Activated CD8-positive, alpha-beta T cell treated with anti-CD3 and anti-CD28 coated beads for 36 hours (primary cell): ENCODE measurements at regions not wholly inside any gene's neighbourhood (a gene's known extent, or its start where the extent isn't known, plus 50 kb on each side); places are given as distances from the start of the nearest gene placed in this dataset.

Experiments used
- ATAC-seq: fragments of 200-7000 bp; cut with Tn5 transposase; one replicate; pipeline ENCODE4 v1.10.0; 2021; ENCODE audit warnings: mild to moderate bottlenecking, moderate library complexity
- CTCF ChIA-PET: fragments of 350-600 bp; sonication (Branson Sonifier 250); formaldehyde crosslinking; loops from one replicate; lab custom pipeline; 2021; ENCODE audit warnings: antibody characterized with exemption; lab: Charles Lee
- POLR2A ChIA-PET: fragments of 350-600 bp; sonication (Branson Sonifier 250); formaldehyde crosslinking; loops from one replicate; lab custom pipeline; 2021; ENCODE audit warnings: antibody characterized with exemption; lab: Charles Lee
- DNase-seq: peaks from one replicate; pipeline ENCODE4 v3.0.0-alpha.2; 2020
- H3K27ac Mint-ChIP-seq: one replicate; pipeline ENCODE4 v1.8.0; 2021; ENCODE audit warnings: mild to moderate bottlenecking, mixed read lengths
- H3K27me3 Mint-ChIP-seq: one replicate; pipeline ENCODE4 v1.8.0; 2021; ENCODE audit warnings: mixed read lengths
- H3K36me3 Mint-ChIP-seq: one replicate; pipeline ENCODE4 v1.8.0; 2021; ENCODE audit warnings: low read depth, mixed read lengths
- H3K4me1 Mint-ChIP-seq: one replicate; pipeline ENCODE4 v1.8.0; 2021; ENCODE audit warnings: low read depth, mixed read lengths
- H3K4me3 Mint-ChIP-seq: one replicate; pipeline ENCODE4 v1.8.0; 2021; ENCODE audit warnings: mild to moderate bottlenecking, moderate library complexity, mixed read lengths
- H3K9me3 Mint-ChIP-seq: one replicate; pipeline ENCODE4 v1.8.0; 2021; ENCODE audit warnings: mixed read lengths
- CTCF ChIP-seq: fragments of 200-600 bp; IDR thresholded peaks from one replicate; pipeline ENCODE4 v1.8.0; 2022; ENCODE audit warnings: antibody characterized with exemption, mild to moderate bottlenecking
- intact Hi-C: fragments of 100-400 bp; cut with micrococcal nuclease; formaldehyde crosslinking; loops from one replicate; pipeline ENCODE4 v1.10.0; 2022

DNA sequence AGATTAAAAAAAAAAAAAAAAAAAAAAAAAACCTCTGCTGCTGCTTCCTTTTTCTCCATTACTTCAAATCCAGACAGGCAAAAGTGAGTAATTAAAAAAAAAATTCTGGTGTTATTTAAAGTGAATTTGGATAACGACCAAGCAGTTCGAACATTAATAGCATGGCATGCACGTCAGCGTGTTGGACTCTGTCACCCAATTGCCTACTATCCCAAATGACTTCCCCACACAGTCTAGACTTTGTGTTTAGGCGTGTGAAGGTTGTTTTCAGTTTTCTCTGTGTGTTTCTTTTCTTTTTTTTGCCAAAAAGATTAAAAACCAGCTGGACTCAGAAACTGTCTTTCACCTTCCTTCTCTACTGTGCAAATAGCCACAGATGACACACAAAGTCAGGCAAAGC is 321.4 kb downstream of the MSX2 start:
- CTCF ChIA-PET, result no interaction called here
- H3K36me3 Mint-ChIP-seq, result no peaks in the 10 kb centered on the region
- H3K4me1 Mint-ChIP-seq, result no peaks in the 10 kb centered on the region
- POLR2A ChIA-PET, result no interaction called here
- intact Hi-C loops, result no loop called here
- peaks cover 2% of the 10 kb centered on the region for H3K27me3 Mint-ChIP-seq
- H3K27ac Mint-ChIP-seq, result no peak overlapping the region
- DNase-seq, result no peak
- ATAC-seq, result no peak
- H3K4me3 Mint-ChIP-seq, result no peak overlapping the region
- no peak for TF ChIP-seq CTCF
- H3K9me3 Mint-ChIP-seq, result no peaks in the 10 kb centered on the region

GRCh38 chr5:175037820-175038219 is 313.4 kb downstream of the MSX2 start:
- Mint-ChIP-seq H3K4me1 (no peaks in the 10 kb centered on the region), H3K27ac (no peak overlapping the region), H3K27me3 (peaks cover 2% of the 10 kb centered on the region), H3K36me3 (no peaks in the 10 kb centered on the region), H3K9me3 (peaks cover 3% of the 10 kb centered on the region), H3K4me3 (no peak overlapping the region)
- ChIA-PET CTCF (no interaction called here), POLR2A (no interaction called here)
- intact Hi-C loops, result no loop called here
- no peak for TF ChIP-seq CTCF
- ATAC-seq (no peak), DNase-seq (no peak)

DNA sequence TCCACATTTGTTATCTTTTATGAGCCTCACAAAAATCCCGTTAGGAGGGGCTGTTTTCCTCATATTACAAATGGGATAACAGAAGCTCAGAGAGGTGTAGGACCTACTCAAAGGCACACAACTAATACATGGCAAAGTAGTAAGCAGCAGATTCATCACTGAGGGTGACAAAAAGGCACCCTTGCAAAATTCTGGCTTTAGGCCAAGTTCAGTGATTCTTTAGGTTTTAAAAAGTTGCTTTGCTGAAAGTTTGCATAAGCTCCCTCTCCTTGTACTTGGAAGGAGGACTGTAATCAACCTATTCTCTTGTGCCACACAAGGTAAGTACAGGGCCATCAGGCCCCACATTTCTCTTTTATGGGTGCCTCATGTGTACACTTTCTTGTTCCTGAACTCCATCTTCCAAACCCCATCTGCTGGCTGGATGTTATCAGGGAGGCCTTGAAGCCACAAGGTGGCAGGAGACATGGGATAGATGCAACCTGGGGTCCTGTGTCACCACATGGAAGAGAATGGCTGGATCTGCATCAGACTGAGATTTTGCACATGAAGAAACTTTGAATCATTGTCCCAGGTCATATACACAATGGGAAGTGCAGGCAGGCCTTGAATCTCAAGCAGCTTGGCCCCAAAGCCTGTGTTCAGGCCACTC is 311.6 kb downstream of the MSX2 start:
- no peak for ATAC-seq
- Mint-ChIP-seq H3K4me1 (no peaks in the 10 kb centered on the region), H3K27ac (no peak overlapping the region), H3K9me3 (peaks cover 3% of the 10 kb centered on the region), H3K36me3 (no peaks in the 10 kb centered on the region), H3K4me3 (no peak overlapping the region), H3K27me3 (peaks cover 7% of the 10 kb centered on the region)
- no peak for DNase-seq
- no peak for TF ChIP-seq CTCF
- ChIA-PET POLR2A (no interaction called here), CTCF (no interaction called here)
- intact Hi-C loops, result no loop called here

GRCh38 chr5:175034924-175035323 is 310.5 kb downstream of the MSX2 start:
- ChIA-PET POLR2A (no interaction called here), CTCF (no interaction called here)
- Mint-ChIP-seq H3K27me3 (peaks cover 7% of the 10 kb centered on the region), H3K4me1 (no peaks in the 10 kb centered on the region), H3K4me3 (no peak overlapping the region), H3K9me3 (peaks cover 3% of the 10 kb centered on the region), H3K27ac (no peak overlapping the region), H3K36me3 (no peaks in the 10 kb centered on the region)
- DNase-seq (no peak), ATAC-seq (no peak)
- intact Hi-C loops, result no loop called here
- TF ChIP-seq CTCF, result no peak

DNA sequence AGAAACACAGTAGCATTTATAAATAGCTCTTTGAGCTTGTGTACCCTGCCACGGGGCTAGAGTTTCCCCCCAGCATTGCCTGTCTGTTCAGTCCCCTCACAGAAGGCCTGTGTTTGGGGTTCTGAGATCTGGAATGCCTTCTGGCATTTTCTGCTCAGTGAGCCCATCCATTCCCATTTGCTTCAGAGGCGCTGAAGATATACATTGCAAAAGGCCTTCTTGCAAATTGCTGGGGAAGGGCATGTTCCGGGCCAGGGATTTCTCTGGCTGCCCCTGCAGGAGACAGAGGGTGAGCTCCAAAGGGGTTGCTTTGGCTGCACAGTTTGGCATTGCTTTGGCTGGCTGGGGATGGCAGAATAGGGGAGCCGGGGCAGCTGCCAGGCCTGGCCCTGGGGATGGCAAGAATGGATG is 308.4 kb downstream of the MSX2 start:
- no peak for DNase-seq
- H3K9me3 Mint-ChIP-seq, result peaks cover 3% of the 10 kb centered on the region
- H3K27me3 Mint-ChIP-seq, result peaks cover 8% of the 10 kb centered on the region
- intact Hi-C loops, result no loop called here
- CTCF ChIA-PET, result no interaction called here
- ATAC-seq, result no peak
- H3K27ac Mint-ChIP-seq, result no peak overlapping the region
- H3K36me3 Mint-ChIP-seq, result no peaks in the 10 kb centered on the region
- H3K4me3 Mint-ChIP-seq, result no peak overlapping the region
- POLR2A ChIA-PET, result no interaction called here
- H3K4me1 Mint-ChIP-seq, result no peaks in the 10 kb centered on the region
- TF ChIP-seq CTCF, result no peak
